HCT116 (cell line): ENCODE measurements at regions not wholly inside any gene's neighbourhood (a gene's known extent, or its start where the extent isn't known, plus 50 kb on each side); places are given as distances from the start of the nearest gene placed in this dataset.

Experiments used
- ATAC-seq: fragments of 200-7000 bp; cut with Tn5 transposase; 2 replicates; pipeline ENCODE4 v1.9.1; 2020; ENCODE audit warnings: mild to moderate bottlenecking, moderate library complexity
- BruUV-seq: library from RNA; stranded (reverse); fragments of 400-500 nt; replicated peaks from 2 replicates; lab custom pipeline; 2021; lab: Mats Ljungman, UMichigan
- CTCF ChIA-PET: fragments of 300-600 bp; sonication (Branson Sonifier 250); formaldehyde crosslinking; loops from one replicate; lab custom pipeline; 2021; ENCODE audit warnings: antibody characterized with exemption; lab: Charles Lee
- POLR2A ChIA-PET: fragments of 300-600, 350-600 bp; sonication (Branson Sonifier 250); formaldehyde crosslinking; loops from one replicate; lab custom pipeline; 2021; ENCODE audit warnings: antibody characterized with exemption; lab: Charles Lee
- RAD21 ChIA-PET, 2 experiments: fragments of 300-600 bp; sonication (Branson Sonifier 250); formaldehyde crosslinking; loops; one replicate each; lab custom pipeline; 2023; ENCODE audit warnings: low total read pairs in 2 of 2; ENCODE audit not compliant: uncharacterized antibody in 2 of 2, unreplicated experiment in 2 of 2, low non-redundant PET in 1 of 2; lab: Charles Lee
- DNase-seq: peaks from one replicate; pipeline ENCODE4 v3.0.0-alpha.2; 2010; ENCODE audit warnings: low read depth, low spot score
- H2AFZ ChIP-seq: fragments of 200-600 bp; shearing (Covaris generic), sonication (generic); 2 replicates; pipeline ENCODE4 v1.6.1; 2017; ENCODE audit warnings: low read depth, mixed run types, mixed read lengths, antibody characterized with exemption, low read length; ENCODE audit not compliant: poor library complexity, severe bottlenecking
- H3K27ac ChIP-seq: 2 replicates; pipeline ENCODE4 v1.5.1; 2012; ENCODE audit warnings: low read depth, low read length
- H3K27me3 ChIP-seq: fragments of 200-600 bp; sonication (generic); 2 replicates; pipeline ENCODE4 v1.6.1; 2016; ENCODE audit warnings: mixed run types, low read length, mixed read lengths; ENCODE audit not compliant: insufficient read depth
- H3K36me3 ChIP-seq, 2 experiments: fragments of 200-500 bp in 1 of 2; fragments of 200-600 bp in 1 of 2; sonication (Bioruptor generic) in 1 of 2; sonication (generic) in 1 of 2; 2 replicates each; pipeline versions ENCODE4 v1.5.1 to v1.6.1; 2014 to 2016; ENCODE audit warnings: low read length in 2 of 2, inconsistent platforms in 1 of 2, mixed read lengths in 1 of 2, mixed run types in 1 of 2; ENCODE audit not compliant: insufficient read depth in 2 of 2, control insufficient read depth in 1 of 2
- H3K4me1 ChIP-seq, 2 experiments: fragments of 200-600 bp in 1 of 2; sonication (generic) in 1 of 2; 2 replicates each; pipeline versions ENCODE4 v1.5.1 to v1.6.1; 2012 to 2017; ENCODE audit warnings: low read length in 2 of 2, inconsistent platforms in 1 of 2, mild to moderate bottlenecking in 1 of 2, mixed read lengths in 1 of 2, mixed run types in 1 of 2, moderate library complexity in 1 of 2; ENCODE audit not compliant: insufficient read depth in 2 of 2, control insufficient read depth in 1 of 2
- H3K4me2 ChIP-seq: fragments of 200-600 bp; sonication (generic); 2 replicates; pipeline ENCODE4 v1.6.1; 2017; ENCODE audit warnings: mixed run types, low read length, mixed read lengths
- H3K4me3 ChIP-seq, 2 experiments: fragments of 200-600 bp in 1 of 2; sonication (generic) in 1 of 2; replicated peaks in 1 of 2; 2 replicates each; pipeline ENCODE4 v1.5.1; 2011 to 2016; ENCODE audit warnings: low read length in 2 of 2, control low read depth in 1 of 2, low read depth in 1 of 2, mild to moderate bottlenecking in 1 of 2, mixed read lengths in 1 of 2, mixed run types in 1 of 2
- H3K79me2 ChIP-seq: fragments of 200-600 bp; sonication (generic); 2 replicates; pipeline ENCODE4 v1.6.1; 2017; ENCODE audit warnings: mild to moderate bottlenecking, mixed run types, low read length, moderate library complexity, mixed read lengths; ENCODE audit not compliant: insufficient read depth
- H3K9ac ChIP-seq: fragments of 200-600 bp; sonication (generic); 2 replicates; pipeline ENCODE4 v1.6.1; 2016; ENCODE audit warnings: low read length, mixed read lengths
- H3K9me2 ChIP-seq: fragments of 200-600 bp; sonication (generic), shearing (Covaris generic); 2 replicates; pipeline ENCODE4 v1.6.1; 2017; ENCODE audit warnings: mixed run types, mild to moderate bottlenecking, moderate library complexity; ENCODE audit not compliant: insufficient read depth
- H3K9me3 ChIP-seq, 2 experiments: fragments of 200-500 bp in 1 of 2; fragments of 200-600 bp in 1 of 2; sonication (Bioruptor generic) in 1 of 2; sonication (generic) in 1 of 2; 2 replicates each; pipeline ENCODE4 v1.6.1; 2014 to 2017; ENCODE audit warnings: low read length in 2 of 2, mixed read lengths in 2 of 2, inconsistent platforms in 1 of 2, low read depth in 1 of 2, mild to moderate bottlenecking in 1 of 2, mixed run types in 1 of 2, moderate library complexity in 1 of 2; ENCODE audit not compliant: control insufficient read depth in 1 of 2, insufficient read depth in 1 of 2
- H4K20me1 ChIP-seq: fragments of 200-600 bp; sonication (generic), shearing (Covaris generic); 2 replicates; pipeline ENCODE4 v1.6.1; 2017; ENCODE audit warnings: mixed run types, mild to moderate bottlenecking, moderate library complexity; ENCODE audit not compliant: insufficient read depth
- ATF3 ChIP-seq: IDR thresholded peaks from 2 replicates; pipeline ENCODE4 v1.6.1; 2012
- CTCF ChIP-seq, 3 experiments: fragments of 200-600 bp in 1 of 3; sonication (generic) in 1 of 3; IDR thresholded peaks in 2 of 3; conservative IDR thresholded peaks in 1 of 3; 2 replicates each; pipeline ENCODE4 v1.5.1; 2012 to 2017; ENCODE audit warnings: low read depth in 2 of 3, low read length in 2 of 3, antibody characterized with exemption in 1 of 3, borderline replicate concordance in 1 of 3, control low read depth in 1 of 3, mild to moderate bottlenecking in 1 of 3, mixed read lengths in 1 of 3, mixed run types in 1 of 3, moderate library complexity in 1 of 3; ENCODE audit not compliant: insufficient read depth in 1 of 3
- EGR1 ChIP-seq: IDR thresholded peaks from 2 replicates; pipeline ENCODE4 v1.6.1; 2012; ENCODE audit warnings: low read depth
- EZH2phosphoT487 ChIP-seq: fragments of 200-600 bp; IDR thresholded peaks from 2 replicates; pipeline ENCODE4 v1.6.1; 2018; ENCODE audit warnings: antibody characterized with exemption, borderline replicate concordance
- FOSL1 ChIP-seq: IDR thresholded peaks from 2 replicates; pipeline ENCODE4 v1.6.1; 2012; ENCODE audit warnings: low read depth
- POLR2AphosphoS5 ChIP-seq: IDR thresholded peaks from 2 replicates; pipeline ENCODE4 v1.6.1; 2011; ENCODE audit warnings: mild to moderate bottlenecking, low read depth, low read length, moderate library complexity
- REST ChIP-seq: IDR thresholded peaks from 2 replicates; pipeline ENCODE4 v1.6.1; 2012; ENCODE audit warnings: low read depth
- SIN3A ChIP-seq: IDR thresholded peaks from 2 replicates; pipeline ENCODE4 v1.6.1; 2012; ENCODE audit warnings: low read depth
- SP1 ChIP-seq: IDR thresholded peaks from 2 replicates; pipeline ENCODE4 v1.6.1; 2012; ENCODE audit warnings: low read depth
- SRF ChIP-seq: IDR thresholded peaks from 2 replicates; pipeline ENCODE4 v1.6.1; 2012; ENCODE audit warnings: low read depth
- ZFX ChIP-seq: fragments of 450-650 bp; IDR thresholded peaks from 2 replicates; pipeline ENCODE4 v1.6.1; 2017
- intact Hi-C: fragments of 100-400 bp; cut with micrococcal nuclease; formaldehyde crosslinking; loops from 2 replicates; pipeline ENCODE4 v1.10.0; 2022

GRCh38 chr2:10501451-10501961, 53.4 kb upstream of the ODC1 start:
- POLR2A ChIA-PET: no interaction called here
- no peak overlapping the region for H3K4me3 ChIP-seq
- H3K4me2 ChIP-seq: no peak overlapping the region
- no peak overlapping the region for H3K9ac ChIP-seq
- intact Hi-C loops: no loop called here
- H3K4me1 ChIP-seq: peaks cover 9 to 12% of the 10 kb centered on the region in 2 experiments
- no peaks in the 10 kb centered on the region for H3K9me2 ChIP-seq
- H3K27me3 ChIP-seq: peaks cover 2% of the 10 kb centered on the region; the same call in 1 of the 2 replicates
- no peak for TF ChIP-seq EZH2phosphoT487
- H3K9me3 ChIP-seq: no peaks in the 10 kb centered on the region
- no peaks in the 10 kb centered on the region for H3K36me3 ChIP-seq
- H3K27ac ChIP-seq: no peak overlapping the region
- no peaks in the 10 kb centered on the region for H4K20me1 ChIP-seq
- no peaks in the 10 kb centered on the region for H3K79me2 ChIP-seq
- CTCF ChIA-PET: no interaction called here
- RAD21 ChIA-PET: no interaction called here
- H2AFZ ChIP-seq: no peak overlapping the region
- no peak for ATAC-seq
- DNase-seq: no peak
- no TSS peak for BruUV-seq

GRCh38 chr2:10500601-10501361, 52.7 kb upstream of the ODC1 start:
- Histone ChIP-seq H4K20me1 (no peaks in the 10 kb centered on the region), H3K4me3 (no peak overlapping the region), H2AFZ (no peak overlapping the region), H3K4me2 (no peak overlapping the region), H3K27me3 (peaks cover 2% of the 10 kb centered on the region; the same call in 1 of the 2 replicates), H3K9ac (no peak overlapping the region), H3K79me2 (no peaks in the 10 kb centered on the region), H3K36me3 (no peaks in the 10 kb centered on the region), H3K9me3 (no peaks in the 10 kb centered on the region), H3K27ac (no peak overlapping the region), H3K9me2 (no peaks in the 10 kb centered on the region), H3K4me1 (peaks cover 9 to 12% of the 10 kb centered on the region in 2 experiments)
- RAD21 ChIA-PET: no interaction called here
- BruUV-seq: no TSS peak
- intact Hi-C loops: no loop called here
- CTCF ChIA-PET: no interaction called here
- no peak for ATAC-seq
- TF ChIP-seq FOSL1 (no peak), ZFX (no peak), REST (no peak), SP1 (no peak), EGR1 (no peak), EZH2phosphoT487 (no peak), SRF (no peak), SIN3A (no peak), ATF3 (no peak), CTCF (IDR thresholded peaks at IDR 0.05 in 2 of 3, conservative IDR thresholded peaks at IDR 0.05 in 1 of 3; ENCODE audit: borderline replicate concordance in 1 of 3, insufficient read depth in 1 of 3, low read depth in 2 of 3, low read length in 2 of 3) (no peak), POLR2AphosphoS5 (no peak)
- DNase-seq: no peak
- POLR2A ChIA-PET: no interaction called here
